PFSK-1 (cell line): ENCODE measurements at regions not wholly inside any gene's neighbourhood (a gene's known extent, or its start where the extent isn't known, plus 50 kb on each side); places are given as distances from the start of the nearest gene placed in this dataset.

Source experiments
- REST ChIP-seq, 2 experiments: IDR thresholded peaks; 2 replicates each; pipeline versions ENCODE4 v1.6.1 to v1.8.0; 2011 to 2012; ENCODE audit warnings: low read depth in 2 of 2, low read length in 2 of 2, control low read depth in 1 of 2, inconsistent platforms in 1 of 2, mild to moderate bottlenecking in 1 of 2, moderate library complexity in 1 of 2; ENCODE audit not compliant: insufficient read depth in 1 of 2
- TAF1 ChIP-seq: IDR thresholded peaks from 2 replicates; pipeline ENCODE4 v1.6.1; 2012; ENCODE audit warnings: low read length, control low read depth, borderline replicate concordance; ENCODE audit not compliant: insufficient read depth

- TF ChIP-seq REST (IDR thresholded peaks at IDR 0.05; ENCODE audit: insufficient read depth in 1 of 2, low read depth in 2 of 2, low read length in 2 of 2) (no peak), TAF1 (no peak)
Observed at GRCh38 chr1:8082945-8083344, 56.8 kb upstream of the ERRFI1 start.
